ENCODE measurements at regions not wholly inside any gene's neighbourhood (a gene's known extent, or its start where the extent isn't known, plus 50 kb on each side); places are given as distances from the start of the nearest gene placed in this dataset.

GRCh38 chr3:74345701-74346100, 268.8 kb downstream of the CNTN3 start:
- no peak for TF ChIP-seq POLR2AphosphoS5 (IDR thresholded peaks at IDR 0.05)
- TF ChIP-seq CTCF (IDR thresholded peaks at IDR 0.05; ENCODE audit: poor library complexity, severe bottlenecking), result no peak
- no peak for TF ChIP-seq RAD21 (conservative IDR thresholded peaks at IDR 0.05)
